Natural killer cell (primary cell): ENCODE measurements at regions not wholly inside any gene's neighbourhood (a gene's known extent, or its start where the extent isn't known, plus 50 kb on each side); places are given as distances from the start of the nearest gene placed in this dataset.

Experiments
- ATAC-seq, 3 donors: fragments of 150-1000 bp in 2 of 3; fragments of 200-7000 bp in 1 of 3; cut with Tn5 transposase; 1 replicate in 1 of 3; 2 replicates in 2 of 3; pipeline ENCODE4 v1.10.0; 2021; ENCODE audit warnings: mild to moderate bottlenecking in 2 of 3, moderate library complexity in 2 of 3
- DNase-seq, 2 donors: peaks; one replicate each; pipeline versions ENCODE4 v3.0.0 to v3.0.0-alpha.2; 2013 to 2021; ENCODE audit warnings: mixed read lengths in 1 of 2
- H3K27ac ChIP-seq: one replicate; pipeline ENCODE4 v1.5.1; 2013; ENCODE audit warnings: mild to moderate bottlenecking, low read length
- H3K27me3 ChIP-seq: one replicate; pipeline ENCODE4 v1.6.1; 2013; ENCODE audit warnings: low read length; ENCODE audit not compliant: control insufficient read depth, insufficient read depth
- H3K36me3 ChIP-seq: one replicate; pipeline ENCODE4 v1.6.1; 2013; ENCODE audit warnings: low read length; ENCODE audit not compliant: control insufficient read depth, insufficient read depth
- H3K4me1 ChIP-seq: one replicate; pipeline ENCODE4 v1.6.1; 2013; ENCODE audit warnings: low read length; ENCODE audit not compliant: control insufficient read depth, insufficient read depth
- H3K4me3 ChIP-seq: one replicate; pipeline ENCODE4 v1.5.1; 2013; ENCODE audit warnings: low read length
- H3K9me3 ChIP-seq: one replicate; pipeline ENCODE4 v1.6.1; 2013; ENCODE audit warnings: low read length; ENCODE audit not compliant: control insufficient read depth, insufficient read depth
- H3K27ac Mint-ChIP-seq, 2 donors: one replicate each; pipeline ENCODE4 v1.8.0; 2022; ENCODE audit warnings: mild to moderate bottlenecking in 2 of 2, mixed read lengths in 2 of 2, moderate library complexity in 1 of 2
- H3K27me3 Mint-ChIP-seq, 2 donors: one replicate each; pipeline ENCODE4 v1.8.0; 2022; ENCODE audit warnings: low read depth in 2 of 2, mixed read lengths in 2 of 2
- H3K36me3 Mint-ChIP-seq: one replicate; pipeline ENCODE4 v1.8.0; 2022; ENCODE audit warnings: mixed read lengths
- H3K4me1 Mint-ChIP-seq, 2 donors: one replicate each; pipeline ENCODE4 v1.8.0; 2022; ENCODE audit warnings: mixed read lengths in 2 of 2
- H3K4me3 Mint-ChIP-seq: one replicate; pipeline ENCODE4 v1.8.0; 2022; ENCODE audit warnings: mild to moderate bottlenecking, moderate library complexity, mixed read lengths
- H3K9me3 Mint-ChIP-seq, 2 donors: one replicate each; pipeline ENCODE4 v1.8.0; 2022; ENCODE audit warnings: mixed read lengths in 2 of 2
- WGBS: methylation state at CpG from one replicate; pipeline ENCODE4 v1.1.7; 2013; ENCODE audit warnings: missing lambda C conversion rate; ENCODE audit not compliant: insufficient coverage; 5-methylcytosine and 5-hydroxymethylcytosine counted together
- intact Hi-C: fragments of 100-400 bp; cut with micrococcal nuclease; formaldehyde crosslinking; loops from one replicate; pipeline ENCODE4 v1.14.2; 2022
- TF ChIP-seq, protein P1 (sequence below): fragments of 200-600 bp; IDR thresholded peaks from one replicate; pipeline ENCODE4 v1.8.0; 2022; ENCODE audit warnings: antibody characterized with exemption

DNA sequence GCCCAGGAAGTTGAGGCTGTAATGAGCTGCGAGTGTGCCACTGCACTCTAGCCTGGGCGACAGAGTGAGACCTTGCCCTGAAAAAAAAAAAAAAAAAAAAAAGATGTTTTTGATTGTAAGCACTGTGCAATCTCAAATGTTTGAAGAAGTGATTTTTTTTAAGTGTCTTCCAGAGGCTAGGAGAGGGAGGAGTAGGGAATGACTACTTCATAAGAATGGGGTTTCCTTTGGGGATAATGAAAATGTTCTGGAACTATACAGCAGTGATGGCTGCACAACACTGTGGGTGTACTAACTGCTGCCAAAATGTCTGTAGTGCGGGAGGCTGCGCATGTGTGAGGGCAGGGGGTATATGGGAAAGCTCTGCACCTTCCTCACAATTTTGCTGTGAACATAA, 83.7 kb downstream of the MCFD2 start:
- H3K9me3 Mint-ChIP-seq: no peaks in the 10 kb centered on the region
- TF ChIP-seq, protein P1, sequence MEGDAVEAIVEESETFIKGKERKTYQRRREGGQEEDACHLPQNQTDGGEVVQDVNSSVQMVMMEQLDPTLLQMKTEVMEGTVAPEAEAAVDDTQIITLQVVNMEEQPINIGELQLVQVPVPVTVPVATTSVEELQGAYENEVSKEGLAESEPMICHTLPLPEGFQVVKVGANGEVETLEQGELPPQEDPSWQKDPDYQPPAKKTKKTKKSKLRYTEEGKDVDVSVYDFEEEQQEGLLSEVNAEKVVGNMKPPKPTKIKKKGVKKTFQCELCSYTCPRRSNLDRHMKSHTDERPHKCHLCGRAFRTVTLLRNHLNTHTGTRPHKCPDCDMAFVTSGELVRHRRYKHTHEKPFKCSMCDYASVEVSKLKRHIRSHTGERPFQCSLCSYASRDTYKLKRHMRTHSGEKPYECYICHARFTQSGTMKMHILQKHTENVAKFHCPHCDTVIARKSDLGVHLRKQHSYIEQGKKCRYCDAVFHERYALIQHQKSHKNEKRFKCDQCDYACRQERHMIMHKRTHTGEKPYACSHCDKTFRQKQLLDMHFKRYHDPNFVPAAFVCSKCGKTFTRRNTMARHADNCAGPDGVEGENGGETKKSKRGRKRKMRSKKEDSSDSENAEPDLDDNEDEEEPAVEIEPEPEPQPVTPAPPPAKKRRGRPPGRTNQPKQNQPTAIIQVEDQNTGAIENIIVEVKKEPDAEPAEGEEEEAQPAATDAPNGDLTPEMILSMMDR: no peak
- Histone ChIP-seq H3K27me3 (no peaks in the 10 kb centered on the region), H3K4me1 (no peaks in the 10 kb centered on the region), H3K9me3 (no peaks in the 10 kb centered on the region), H3K36me3 (no peaks in the 10 kb centered on the region), H3K27ac (no peak overlapping the region), H3K4me3 (no peak overlapping the region)
- no peak overlapping the region for H3K27ac Mint-ChIP-seq
- WGBS: 90% methylated on average over 2 of the region's 4 CpGs
- H3K4me1 Mint-ChIP-seq: no peaks in the 10 kb centered on the region
- H3K4me3 Mint-ChIP-seq: no peak overlapping the region
- H3K27me3 Mint-ChIP-seq: peaks cover 0 to 6% of the 10 kb centered on the region in 2 donors
- intact Hi-C loops: no loop called here
- DNase-seq (no peak), ATAC-seq (no peak)
- no peaks in the 10 kb centered on the region for H3K36me3 Mint-ChIP-seq

DNA sequence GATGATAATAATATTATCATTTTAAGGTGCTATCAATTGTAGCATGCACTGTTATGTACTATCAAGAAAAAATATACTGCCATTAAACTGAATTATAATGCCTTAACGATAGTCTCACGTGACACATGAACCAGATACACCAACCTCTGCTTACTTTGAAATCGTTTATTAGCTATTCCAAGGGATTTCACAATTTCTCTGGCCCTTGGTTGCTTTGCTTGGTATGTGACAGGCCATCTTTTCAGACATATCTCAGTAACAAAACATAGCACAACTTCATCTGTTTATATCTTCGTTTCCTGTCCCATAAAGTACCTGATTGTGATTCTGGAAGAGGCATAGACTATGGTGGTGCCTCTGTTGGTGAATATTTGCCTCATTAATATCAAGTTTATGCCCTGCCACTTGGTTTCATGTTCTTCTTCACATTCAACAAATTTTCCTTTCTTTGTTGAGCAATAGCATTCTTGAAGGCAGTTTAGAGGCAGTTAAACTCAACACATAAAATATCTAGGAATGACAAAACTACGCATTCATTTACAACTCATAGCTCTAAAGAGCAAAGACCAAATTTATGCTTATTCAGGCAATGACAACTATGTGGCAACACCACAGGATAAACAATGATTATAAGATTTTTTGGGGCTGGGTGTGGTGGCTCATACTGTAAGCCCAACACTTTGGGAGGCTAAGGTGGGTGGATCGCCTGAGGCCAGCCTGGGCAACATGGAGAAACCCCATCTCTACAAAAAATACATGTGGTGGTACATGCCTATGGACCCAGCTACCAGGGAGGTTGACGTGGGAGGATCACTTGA, 84.3 kb downstream of the MCFD2 start:
- no peak overlapping the region for H3K27ac Mint-ChIP-seq
- H3K36me3 Mint-ChIP-seq: no peaks in the 10 kb centered on the region
- H3K4me3 Mint-ChIP-seq: no peak overlapping the region
- no peak overlapping the region for H3K4me3 ChIP-seq
- no peak overlapping the region for H3K27ac ChIP-seq
- TF ChIP-seq, protein P1: no peak
- no peaks in the 10 kb centered on the region for H3K4me1 ChIP-seq
- intact Hi-C loops: no loop called here
- H3K27me3 ChIP-seq: no peaks in the 10 kb centered on the region
- ATAC-seq: no peak
- no peak for DNase-seq
- H3K9me3 Mint-ChIP-seq: no peaks in the 10 kb centered on the region
- WGBS: 90% methylated on average over 7 of the region's 7 CpGs
- no peaks in the 10 kb centered on the region for H3K4me1 Mint-ChIP-seq
- H3K27me3 Mint-ChIP-seq: peaks cover 0 to 6% of the 10 kb centered on the region in 2 donors
- H3K9me3 ChIP-seq: no peaks in the 10 kb centered on the region
- H3K36me3 ChIP-seq: no peaks in the 10 kb centered on the region

DNA sequence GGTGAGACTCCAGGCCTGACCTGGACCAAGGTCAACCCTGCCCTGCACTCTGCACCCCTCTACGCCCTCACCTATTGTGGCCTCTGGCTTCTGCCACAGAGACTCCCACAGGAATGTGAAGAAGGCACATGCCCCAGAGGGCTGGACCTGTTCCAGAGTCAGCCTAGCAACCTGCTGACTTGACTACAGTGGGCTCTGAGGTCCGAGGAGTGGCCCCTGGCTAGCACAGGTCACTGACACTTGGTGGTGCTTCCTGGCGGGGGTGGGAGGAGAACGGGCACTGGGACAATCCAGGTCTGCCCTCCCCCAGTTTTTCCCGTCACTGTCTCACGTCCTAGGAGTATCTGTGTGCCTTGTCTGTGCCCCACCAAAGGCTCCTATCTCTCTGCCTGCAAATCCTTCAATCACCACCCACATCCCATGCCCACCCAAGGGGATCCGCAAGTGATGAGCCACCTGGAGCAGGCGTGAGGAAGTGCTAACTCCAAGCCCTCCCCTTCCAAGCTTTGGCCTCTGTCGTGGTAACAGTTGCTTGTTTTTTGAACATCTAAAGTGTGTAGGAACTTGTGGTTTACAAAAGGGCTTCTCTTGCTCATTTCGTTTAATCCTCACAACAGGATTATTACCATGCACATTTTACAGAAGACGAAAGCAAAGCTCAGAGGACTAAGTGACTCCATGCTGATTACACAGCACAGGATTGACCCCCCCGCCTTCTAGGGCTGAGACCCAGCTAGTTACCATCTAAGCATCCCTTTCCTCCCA, 86.2 kb downstream of the MCFD2 start:
- Histone ChIP-seq H3K27ac (no peak overlapping the region), H3K27me3 (no peaks in the 10 kb centered on the region), H3K9me3 (no peaks in the 10 kb centered on the region), H3K4me3 (no peak overlapping the region), H3K4me1 (no peaks in the 10 kb centered on the region), H3K36me3 (no peaks in the 10 kb centered on the region)
- H3K4me3 Mint-ChIP-seq: no peak overlapping the region
- H3K27me3 Mint-ChIP-seq: peaks cover 0 to 6% of the 10 kb centered on the region in 2 donors
- ATAC-seq (no peak), DNase-seq (no peak)
- TF ChIP-seq, protein P1: no peak
- 67% methylated on average over 12 of the region's 12 CpGs for WGBS
- H3K4me1 Mint-ChIP-seq: no peaks in the 10 kb centered on the region
- no peak overlapping the region for H3K27ac Mint-ChIP-seq
- intact Hi-C loops: no loop called here
- no peaks in the 10 kb centered on the region for H3K36me3 Mint-ChIP-seq
- H3K9me3 Mint-ChIP-seq: no peaks in the 10 kb centered on the region
